LNCaP clone FGC (cell line): ENCODE measurements at regions not wholly inside any gene's neighbourhood (a gene's known extent, or its start where the extent isn't known, plus 50 kb on each side); places are given as distances from the start of the nearest gene placed in this dataset.

Source experiments
- DNase-seq: peaks from one replicate; pipeline ENCODE4 v3.0.0-alpha.2; 2011; ENCODE audit warnings: low read depth
- H3K4me3 ChIP-seq: 2 replicates; pipeline ENCODE4 v1.5.1; 2011; ENCODE audit warnings: mild to moderate bottlenecking, low read depth, low read length, control low read depth
- TF ChIP-seq, protein P1 (sequence below): IDR thresholded peaks from 2 replicates; pipeline ENCODE4 v1.5.1; 2012; ENCODE audit warnings: mild to moderate bottlenecking; ENCODE audit not compliant: control insufficient read depth, insufficient read depth; ENCODE audit errors: extremely low read depth

DNA sequence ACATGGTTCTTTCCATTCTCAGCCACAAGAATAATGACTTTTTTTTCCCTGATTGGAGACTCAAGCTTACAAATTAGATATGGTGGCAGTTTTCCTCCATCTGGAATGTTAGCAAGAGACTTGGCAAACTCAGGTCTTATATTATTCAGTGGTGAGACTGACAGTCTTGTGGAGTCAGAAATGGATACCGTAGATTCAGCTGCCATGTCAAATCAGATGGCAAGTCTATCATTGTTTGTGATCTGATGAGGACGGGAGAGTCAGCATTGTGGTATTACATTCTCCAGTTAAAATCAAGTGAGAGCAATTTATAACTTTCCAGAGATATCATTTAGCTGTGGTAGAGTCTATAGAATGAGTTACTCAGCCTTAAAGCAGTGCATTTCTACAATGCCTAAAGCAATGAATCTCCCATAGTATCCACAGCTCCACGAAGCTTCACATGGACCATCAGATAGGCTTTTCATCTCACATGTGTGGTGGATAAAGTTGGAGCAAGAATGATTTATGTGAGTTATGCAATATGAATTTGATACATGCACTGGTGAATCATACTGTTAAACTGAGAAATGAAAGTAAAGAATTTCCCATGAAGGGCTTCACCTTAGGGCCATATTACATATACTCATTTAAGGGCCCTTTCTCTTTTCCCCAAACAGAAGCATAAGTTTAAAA lies 430.6 kb downstream of the ZNF608 start:
- TF ChIP-seq, protein P1, sequence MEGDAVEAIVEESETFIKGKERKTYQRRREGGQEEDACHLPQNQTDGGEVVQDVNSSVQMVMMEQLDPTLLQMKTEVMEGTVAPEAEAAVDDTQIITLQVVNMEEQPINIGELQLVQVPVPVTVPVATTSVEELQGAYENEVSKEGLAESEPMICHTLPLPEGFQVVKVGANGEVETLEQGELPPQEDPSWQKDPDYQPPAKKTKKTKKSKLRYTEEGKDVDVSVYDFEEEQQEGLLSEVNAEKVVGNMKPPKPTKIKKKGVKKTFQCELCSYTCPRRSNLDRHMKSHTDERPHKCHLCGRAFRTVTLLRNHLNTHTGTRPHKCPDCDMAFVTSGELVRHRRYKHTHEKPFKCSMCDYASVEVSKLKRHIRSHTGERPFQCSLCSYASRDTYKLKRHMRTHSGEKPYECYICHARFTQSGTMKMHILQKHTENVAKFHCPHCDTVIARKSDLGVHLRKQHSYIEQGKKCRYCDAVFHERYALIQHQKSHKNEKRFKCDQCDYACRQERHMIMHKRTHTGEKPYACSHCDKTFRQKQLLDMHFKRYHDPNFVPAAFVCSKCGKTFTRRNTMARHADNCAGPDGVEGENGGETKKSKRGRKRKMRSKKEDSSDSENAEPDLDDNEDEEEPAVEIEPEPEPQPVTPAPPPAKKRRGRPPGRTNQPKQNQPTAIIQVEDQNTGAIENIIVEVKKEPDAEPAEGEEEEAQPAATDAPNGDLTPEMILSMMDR: no peak
- no peak for DNase-seq
- H3K4me3 ChIP-seq: no peak overlapping the region

DNA sequence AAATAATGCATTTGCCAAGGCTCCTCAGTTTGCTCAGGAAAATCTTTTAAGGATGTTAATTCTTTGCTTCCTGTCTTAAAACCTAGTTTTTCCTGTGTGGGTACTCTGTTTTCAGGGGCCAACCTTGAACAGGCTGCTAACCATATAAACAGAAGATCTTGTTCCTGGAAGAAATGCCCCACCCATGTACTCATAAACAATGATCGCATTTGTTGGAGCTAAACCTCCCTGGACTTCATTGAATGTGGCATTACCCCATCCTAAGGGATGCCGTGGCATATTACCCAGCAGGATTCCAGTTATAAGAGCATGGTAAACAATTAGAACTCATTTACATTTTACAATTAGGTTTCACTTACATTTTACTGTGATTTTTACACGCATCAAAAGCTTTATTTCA lies 436.0 kb downstream of the ZNF608 start:
- TF ChIP-seq, protein P1: no peak
- no peak overlapping the region for H3K4me3 ChIP-seq
- no peak for DNase-seq

DNA sequence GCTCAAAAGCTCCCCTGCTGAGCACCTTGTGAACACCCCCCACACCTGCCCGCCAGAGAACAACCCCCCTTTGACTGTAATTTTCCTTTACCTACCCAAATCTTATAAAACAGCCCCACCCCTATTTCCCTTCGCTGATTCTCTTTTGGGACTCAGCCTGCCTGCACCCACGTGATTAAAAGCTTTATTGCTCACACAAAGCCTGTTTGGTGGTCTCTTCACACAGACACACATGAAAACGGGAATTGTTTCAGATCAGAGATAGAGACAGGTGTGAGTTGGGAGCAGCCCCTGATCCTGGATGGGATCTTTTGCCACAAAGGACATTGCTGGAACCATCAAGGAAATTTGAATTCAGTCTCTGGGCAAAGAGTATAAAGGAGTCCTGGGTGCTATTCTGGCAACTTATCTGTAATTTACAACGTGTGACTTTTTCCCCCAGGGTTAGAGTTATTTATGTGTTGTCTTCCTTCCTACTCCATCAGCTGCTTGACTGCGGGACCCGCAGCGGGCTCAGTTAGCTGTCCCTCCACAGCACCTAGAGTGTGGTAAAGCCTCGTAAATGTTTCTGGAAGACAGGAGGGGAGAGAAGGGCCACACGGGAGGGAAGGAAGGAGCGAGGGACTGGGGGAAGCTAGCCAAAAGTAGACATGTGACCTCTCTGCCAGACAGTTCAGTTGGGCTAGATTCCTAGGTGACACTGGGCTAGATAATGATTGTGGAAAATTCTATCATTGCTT lies 437.0 kb downstream of the ZNF608 start:
- TF ChIP-seq, protein P1: no peak
- no peak for DNase-seq
- no peak overlapping the region for H3K4me3 ChIP-seq

DNA sequence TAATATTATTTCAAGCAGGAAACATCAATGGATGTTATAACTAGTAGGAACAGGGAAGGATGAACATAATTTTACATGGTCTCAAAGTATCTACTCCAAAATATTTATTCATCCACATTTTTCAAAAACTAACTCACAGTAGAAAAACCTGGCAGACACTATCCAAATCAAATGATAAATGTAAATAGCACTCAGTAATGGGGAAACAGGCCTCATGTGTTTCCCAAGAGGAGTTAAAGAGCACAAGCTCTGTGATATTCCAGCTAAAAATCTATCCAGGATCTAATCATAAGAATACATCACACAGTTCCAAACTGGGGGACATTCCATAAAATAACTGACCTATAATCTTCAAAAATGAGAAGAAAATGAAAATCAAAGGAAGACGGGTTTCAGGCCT lies 443.1 kb downstream of the ZNF608 start:
- no peak for DNase-seq
- TF ChIP-seq, protein P1: no peak
- no peak overlapping the region for H3K4me3 ChIP-seq

DNA sequence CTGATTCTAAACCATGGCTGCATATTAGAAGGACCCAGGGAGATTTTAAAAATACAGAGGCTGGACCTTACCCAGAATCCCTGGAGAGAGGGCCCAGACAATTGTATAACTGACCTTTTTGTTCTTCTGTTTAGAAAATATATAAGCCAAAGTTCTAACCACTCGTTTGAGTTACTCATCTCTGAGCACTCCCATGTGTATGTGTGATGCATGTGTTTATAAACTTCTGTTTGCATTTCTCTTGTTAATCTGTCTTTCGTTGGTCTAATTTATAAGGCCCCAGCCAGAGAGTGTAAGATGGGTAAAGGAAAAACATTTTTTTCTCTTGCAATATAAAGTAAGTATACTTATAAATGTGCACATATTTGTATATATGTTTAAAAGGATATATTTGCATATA lies 443.9 kb downstream of the ZNF608 start:
- TF ChIP-seq, protein P1: no peak
- DNase-seq: no peak

DNA sequence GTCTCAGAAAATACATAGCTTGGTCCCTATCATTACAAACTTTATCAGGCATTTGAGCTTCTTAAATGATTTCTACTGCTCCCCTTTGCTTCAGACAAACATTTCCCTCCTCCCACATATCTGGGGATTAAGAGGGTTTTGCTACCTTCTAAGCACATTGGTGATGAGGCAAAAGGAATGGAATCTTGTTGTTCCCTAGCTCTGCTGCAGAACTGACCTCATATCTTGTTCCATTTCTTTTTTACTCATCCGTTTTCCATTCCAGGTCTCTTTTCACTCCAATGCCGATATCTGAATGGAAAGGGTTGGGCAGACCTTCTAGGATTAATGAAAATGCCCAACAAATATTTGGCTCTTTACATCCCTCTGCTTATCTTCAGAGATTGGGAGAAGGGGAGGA lies 444.6 kb downstream of the ZNF608 start:
- no peak for DNase-seq
- TF ChIP-seq, protein P1: no peak

More for the DNA sequence above, 443.9 kb downstream of the ZNF608 start:
- no peak overlapping the region for H3K4me3 ChIP-seq

More for the DNA sequence above, 444.6 kb downstream of the ZNF608 start:
- no peak overlapping the region for H3K4me3 ChIP-seq
